HepG2 (cell line): ENCODE measurements at regions not wholly inside any gene's neighbourhood (a gene's known extent, or its start where the extent isn't known, plus 50 kb on each side); places are given as distances from the start of the nearest gene placed in this dataset.
"Not testable (repeated sequence)": the region's sequence is repeated elsewhere in the genome, so short reads cannot be mapped to it uniquely, and the experiment has no call there.

Experiments
- ATAC-seq: fragments of 200-7000 bp; cut with Tn5 transposase; 3 replicates; pipeline ENCODE4 v1.9.1; 2020; ENCODE audit warnings: mild to moderate bottlenecking, moderate library complexity
- BruUV-seq: library from RNA; stranded (reverse); fragments of 400-500 nt; replicated peaks from 2 replicates; lab custom pipeline; 2021; lab: Mats Ljungman, UMichigan
- CTCF ChIA-PET: fragments of 300-600 bp; formaldehyde crosslinking; extraction: SDS; loops from one replicate; lab custom pipeline; 2021; ENCODE audit warnings: low total read pairs, inconsistent platforms, low intra/inter-chr PET ratio; lab: Yijun Ruan, JAX
- POLR2A ChIA-PET: fragments of 350-600 bp; sonication (Branson Sonifier 250); formaldehyde crosslinking; loops from one replicate; lab custom pipeline; 2020; ENCODE audit warnings: antibody characterized with exemption, inconsistent platforms; lab: Yijun Ruan, JAX
- DNase-seq: peaks from one replicate; pipeline ENCODE4 v3.0.0-alpha.2; 2015; ENCODE audit warnings: low spot score
- FAIRE-seq: peaks from 3 replicates; lab custom pipeline; 2011; peaks lifted over from hg19 to GRCh38; lab: Jason Lieb, UNC
- H2AFZ ChIP-seq: one replicate; pipeline ENCODE4 v1.6.1; 2011; ENCODE audit warnings: low read length, inconsistent platforms
- H3K27ac ChIP-seq: fragments of 300-600 bp; 3 replicates; pipeline ENCODE4 v1.8.0; 2011; ENCODE audit warnings: mixed run types, mild to moderate bottlenecking, mixed read lengths, low read length, inconsistent platforms; ENCODE audit not compliant: insufficient read depth; ENCODE audit errors: extremely low read length
- H3K27me3 ChIP-seq, 2 experiments: fragments of 200-600 bp in 1 of 2; 2 replicates in 1 of 2; 3 replicates in 1 of 2; pipeline versions ENCODE4 v1.6.0 to v1.8.0; 2011; ENCODE audit warnings: low read length in 2 of 2, mild to moderate bottlenecking in 2 of 2, moderate library complexity in 2 of 2, inconsistent platforms in 1 of 2; ENCODE audit not compliant: insufficient read depth in 2 of 2, control insufficient read depth in 1 of 2
- H3K36me3 ChIP-seq, 2 experiments: fragments of 200-600 bp in 1 of 2; replicated peaks in 1 of 2; 2 replicates in 1 of 2; 3 replicates in 1 of 2; pipeline versions ENCODE4 v1.5.1 to v1.8.0; 2011; ENCODE audit warnings: low read length in 2 of 2, inconsistent platforms in 1 of 2; ENCODE audit not compliant: insufficient read depth in 2 of 2, control insufficient read depth in 1 of 2
- H3K4me1 ChIP-seq: 2 replicates; pipeline ENCODE4 v1.5.1; 2012; ENCODE audit warnings: low read length, inconsistent platforms; ENCODE audit not compliant: insufficient read depth
- H3K4me2 ChIP-seq: 2 replicates; pipeline ENCODE4 v1.6.0; 2011; ENCODE audit warnings: low read depth, low read length, inconsistent platforms
- H3K4me3 ChIP-seq, 3 experiments: fragments of 200-600 bp in 1 of 3; sonication (generic), shearing (Covaris generic) in 1 of 3; replicated peaks in 1 of 3; 2 replicates each; pipeline ENCODE4 v1.5.1; 2011 to 2016; ENCODE audit warnings: low read length in 3 of 3, inconsistent platforms in 2 of 3, low read depth in 2 of 3, mild to moderate bottlenecking in 2 of 3, control low read depth in 1 of 3, mixed read lengths in 1 of 3; ENCODE audit not compliant: insufficient read depth in 1 of 3
- H3K79me2 ChIP-seq: one replicate; pipeline ENCODE4 v1.6.1; 2011; ENCODE audit warnings: low read length, inconsistent platforms; ENCODE audit not compliant: insufficient read depth
- H3K9ac ChIP-seq: 2 replicates; pipeline ENCODE4 v1.6.0; 2011; ENCODE audit warnings: mild to moderate bottlenecking, low read depth, low read length, inconsistent platforms; ENCODE audit not compliant: insufficient read depth
- H3K9me3 ChIP-seq: 2 replicates; pipeline ENCODE4 v1.5.1; 2012; ENCODE audit warnings: mild to moderate bottlenecking, low read length
- H4K20me1 ChIP-seq: 2 replicates; pipeline ENCODE4 v1.6.0; 2011; ENCODE audit warnings: inconsistent platforms, mild to moderate bottlenecking, low read length, moderate library complexity; ENCODE audit not compliant: insufficient read depth
- DPF2 ChIP-seq: sonication (generic); formaldehyde crosslinking; IDR thresholded peaks from 2 replicates; pipeline ENCODE4 v1.4.0; 2020; ENCODE audit warnings: mild to moderate bottlenecking, low read depth, missing genetic modification reagents, borderline replicate concordance
- FLYWCH1 ChIP-seq: sonication (generic); formaldehyde crosslinking; IDR thresholded peaks from 2 replicates; pipeline ENCODE4 v1.8.1; 2023; ENCODE audit warnings: mild to moderate bottlenecking, missing genetic modification reagents
- FOXK2 ChIP-seq: fragments of 450-650 bp; IDR thresholded peaks from 2 replicates; pipeline ENCODE4 v1.6.1; 2016
- NR1H2 ChIP-seq: sonication (generic); formaldehyde crosslinking; IDR thresholded peaks from 2 replicates; pipeline ENCODE4 v1.8.1; 2022; ENCODE audit warnings: low read depth, missing genetic modification reagents, borderline replicate concordance
- ZBTB2 ChIP-seq: sonication (generic); formaldehyde crosslinking; IDR thresholded peaks from 2 replicates; pipeline ENCODE4 v1.8.0; 2022; ENCODE audit warnings: low read depth, missing genetic modification reagents
- WGBS: methylation state at CpG from one replicate; pipeline ENCODE4 v1.1.6; 2017; ENCODE audit warnings: low lambda C conversion rate; 5-methylcytosine and 5-hydroxymethylcytosine counted together
- in situ Hi-C: cut with HindIII; loops from 2 replicates; pipeline ENCODE4 v1.10.0; 2017; ENCODE audit warnings: low pct_unique_long_range_greater_than_20kb; ENCODE audit not compliant: extremely low pct_ligation_motif_present
- intact Hi-C: fragments of 100-400 bp; cut with micrococcal nuclease; formaldehyde crosslinking; loops from one replicate; pipeline ENCODE4 v1.10.0; 2022; ENCODE audit not compliant: unreplicated experiment
- TF ChIP-seq, protein P1 (sequence below): sonication (generic); formaldehyde crosslinking; IDR thresholded peaks from 2 replicates; pipeline ENCODE4 v1.4.0; 2020; ENCODE audit warnings: missing genetic modification reagents, borderline replicate concordance
- TF ChIP-seq, protein P2 (sequence below): sonication (generic); formaldehyde crosslinking; IDR thresholded peaks from 2 replicates; pipeline ENCODE4 v1.8.1; 2023; ENCODE audit warnings: missing genetic modification reagents, mild to moderate bottlenecking, borderline replicate concordance

DNA sequence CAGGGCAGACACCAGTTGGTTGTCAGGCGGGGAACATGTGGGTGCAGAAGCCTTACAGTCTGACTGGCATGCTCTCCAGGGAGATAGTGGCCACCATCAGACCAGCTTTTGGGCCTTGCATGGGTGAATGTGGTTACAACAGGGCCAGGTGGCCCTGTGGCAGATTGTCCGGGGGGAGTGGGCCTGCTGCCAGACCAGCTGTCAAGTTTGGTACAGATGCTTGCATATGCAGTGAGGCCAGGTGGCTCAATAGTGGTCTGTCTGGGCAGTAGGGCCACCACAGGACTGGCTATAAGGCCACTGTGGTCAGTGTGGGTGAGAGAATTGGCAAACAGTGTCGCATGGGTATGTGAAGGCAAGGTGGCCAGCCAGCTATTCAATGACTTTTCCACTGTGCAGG is 148.7 kb downstream of the FAM174A start:
- ATAC-seq (no peak), FAIRE-seq (no peak), DNase-seq (no peak)
- Histone ChIP-seq H3K4me3 (no peak overlapping the region), H4K20me1 (no peaks in the 10 kb centered on the region), H3K9me3 (peaks cover 22% of the 10 kb centered on the region), H2AFZ (no peak overlapping the region), H3K27me3 (no peaks in the 10 kb centered on the region), H3K4me2 (no peak overlapping the region), H3K79me2 (no peaks in the 10 kb centered on the region), H3K27ac (no peak overlapping the region), H3K4me1 (no peaks in the 10 kb centered on the region), H3K36me3 (no peaks in the 10 kb centered on the region), H3K9ac (no peak overlapping the region)
- intact Hi-C loops (no loop called here), in situ Hi-C loops (no loop called here)
- no TSS peak for BruUV-seq
- 35% methylated on average over 2 of the region's 3 CpGs for WGBS
- POLR2A ChIA-PET = no interaction called here
- TF ChIP-seq DPF2 (CRISPR knock-in tag) (no peak), FLYWCH1 (CRISPR knock-in tag) (no peak), ZBTB2 (CRISPR knock-in tag) (no peak), FOXK2 (no peak), NR1H2 (CRISPR knock-in tag) (no peak)
- TF ChIP-seq, protein P1, sequence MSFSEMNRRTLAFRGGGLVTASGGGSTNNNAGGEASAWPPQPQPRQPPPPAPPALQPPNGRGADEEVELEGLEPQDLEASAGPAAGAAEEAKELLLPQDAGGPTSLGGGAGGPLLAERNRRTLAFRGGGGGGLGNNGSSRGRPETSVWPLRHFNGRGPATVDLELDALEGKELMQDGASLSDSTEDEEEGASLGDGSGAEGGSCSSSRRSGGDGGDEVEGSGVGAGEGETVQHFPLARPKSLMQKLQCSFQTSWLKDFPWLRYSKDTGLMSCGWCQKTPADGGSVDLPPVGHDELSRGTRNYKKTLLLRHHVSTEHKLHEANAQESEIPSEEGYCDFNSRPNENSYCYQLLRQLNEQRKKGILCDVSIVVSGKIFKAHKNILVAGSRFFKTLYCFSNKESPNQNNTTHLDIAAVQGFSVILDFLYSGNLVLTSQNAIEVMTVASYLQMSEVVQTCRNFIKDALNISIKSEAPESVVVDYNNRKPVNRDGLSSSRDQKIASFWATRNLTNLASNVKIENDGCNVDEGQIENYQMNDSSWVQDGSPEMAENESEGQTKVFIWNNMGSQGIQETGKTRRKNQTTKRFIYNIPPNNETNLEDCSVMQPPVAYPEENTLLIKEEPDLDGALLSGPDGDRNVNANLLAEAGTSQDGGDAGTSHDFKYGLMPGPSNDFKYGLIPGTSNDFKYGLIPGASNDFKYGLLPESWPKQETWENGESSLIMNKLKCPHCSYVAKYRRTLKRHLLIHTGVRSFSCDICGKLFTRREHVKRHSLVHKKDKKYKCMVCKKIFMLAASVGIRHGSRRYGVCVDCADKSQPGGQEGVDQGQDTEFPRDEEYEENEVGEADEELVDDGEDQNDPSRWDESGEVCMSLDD (CRISPR knock-in tag) = no peak
- TF ChIP-seq, protein P2, sequence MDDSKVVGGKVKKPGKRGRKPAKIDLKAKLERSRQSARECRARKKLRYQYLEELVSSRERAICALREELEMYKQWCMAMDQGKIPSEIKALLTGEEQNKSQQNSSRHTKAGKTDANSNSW (CRISPR knock-in tag) = no peak
- CTCF ChIA-PET = no interaction called here

GRCh38 chr5:100685122-100685521 is 149.9 kb downstream of the FAM174A start:
- H3K27ac ChIP-seq, CTCF ChIA-PET, ATAC-seq, DNase-seq, POLR2A ChIA-PET, H4K20me1 ChIP-seq, intact Hi-C loops, H3K4me1 ChIP-seq, H3K36me3 ChIP-seq, H2AFZ ChIP-seq, FAIRE-seq, H3K27me3 ChIP-seq, H3K9ac ChIP-seq, H3K4me2 ChIP-seq, H3K79me2 ChIP-seq, BruUV-seq, H3K4me3 ChIP-seq, in situ Hi-C loops: not testable (repeated sequence)
- H3K9me3 ChIP-seq = peaks cover 22% of the 10 kb centered on the region
- WGBS = 31% methylated on average over 2 of the region's 2 CpGs

GRCh38 chr5:100688834-100689233 is 153.7 kb downstream of the FAM174A start:
- DNase-seq, H3K4me1 ChIP-seq, H3K79me2 ChIP-seq, BruUV-seq, POLR2A ChIA-PET, CTCF ChIA-PET, H3K4me3 ChIP-seq, H4K20me1 ChIP-seq, H3K9me3 ChIP-seq, H3K36me3 ChIP-seq, in situ Hi-C loops, H3K4me2 ChIP-seq, H3K27ac ChIP-seq, ATAC-seq, H3K9ac ChIP-seq, FAIRE-seq, H3K27me3 ChIP-seq, H2AFZ ChIP-seq, intact Hi-C loops: not testable (repeated sequence)
- no CpG with 5 or more reads among the region's 26 CpGs for WGBS
